ENCODE measurements at regions not wholly inside any gene's neighbourhood (a gene's known extent, or its start where the extent isn't known, plus 50 kb on each side); places are given as distances from the start of the nearest gene placed in this dataset.
A peak's percentile ranks its signal among the peaks of the same experiment; 100 is the strongest.

DNA sequence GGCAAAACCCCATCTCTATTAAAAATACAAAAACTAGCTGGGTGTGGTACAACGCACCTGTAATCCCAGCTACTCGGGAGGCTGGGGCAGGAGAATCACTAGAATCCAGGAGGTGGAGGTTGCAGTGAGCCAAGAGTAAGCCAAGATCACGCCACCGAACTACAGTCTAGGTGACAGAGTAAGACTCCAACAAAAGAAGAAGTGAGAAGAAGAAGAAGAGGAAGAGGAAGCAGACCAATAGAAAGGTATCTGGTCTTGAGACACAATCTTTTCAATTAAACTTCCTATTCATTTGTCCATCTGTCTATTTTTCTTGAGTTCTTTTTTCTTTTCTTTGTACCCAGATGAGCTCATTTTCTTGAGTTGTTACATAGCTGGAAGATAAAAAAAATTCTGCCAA is 55.7 kb upstream of the ACADM start:
- DNase-seq (ENCODE audit: low read depth): no peak

DNA sequence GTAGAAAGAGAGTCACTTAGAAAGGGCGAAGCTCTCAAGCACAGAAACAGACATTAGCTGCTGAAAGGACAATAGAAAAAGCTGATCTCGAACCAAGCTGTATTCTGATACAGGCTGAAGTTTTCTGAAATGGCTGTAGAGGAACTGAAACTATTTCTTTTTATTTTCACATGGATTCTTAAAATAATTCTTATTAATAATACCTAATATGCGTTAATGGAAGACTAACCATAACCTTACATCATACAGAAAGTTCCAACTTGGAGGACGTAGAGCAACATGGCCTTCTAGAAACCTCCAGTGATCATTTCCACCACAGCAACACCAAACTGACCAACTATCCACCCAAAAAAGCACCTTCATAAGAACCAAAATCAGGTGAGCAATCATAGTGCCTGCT is 52.8 kb upstream of the ACADM start:
- no peak for DNase-seq (ENCODE audit: low read depth)

DNA sequence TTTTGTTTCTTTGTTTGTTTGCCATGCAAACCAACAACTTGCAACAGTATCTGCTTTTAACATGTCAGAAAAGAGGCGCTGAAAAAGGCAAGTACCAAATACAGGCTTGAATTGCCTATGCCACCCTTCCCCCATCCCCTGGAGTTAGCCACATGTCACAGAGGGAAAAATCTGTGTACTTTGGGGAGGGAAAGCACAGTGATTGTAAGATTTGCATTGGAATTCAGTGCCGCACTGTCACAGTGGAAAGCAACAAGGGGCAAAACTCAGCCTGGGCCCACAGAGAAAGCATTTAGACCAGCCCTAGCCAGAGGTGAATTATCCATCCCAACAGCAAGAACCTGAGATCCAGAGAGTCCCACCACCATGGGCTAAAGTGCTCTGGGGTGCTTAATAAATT is 52.4 kb upstream of the ACADM start:
- no peak for DNase-seq (ENCODE audit: low read depth)

DNA sequence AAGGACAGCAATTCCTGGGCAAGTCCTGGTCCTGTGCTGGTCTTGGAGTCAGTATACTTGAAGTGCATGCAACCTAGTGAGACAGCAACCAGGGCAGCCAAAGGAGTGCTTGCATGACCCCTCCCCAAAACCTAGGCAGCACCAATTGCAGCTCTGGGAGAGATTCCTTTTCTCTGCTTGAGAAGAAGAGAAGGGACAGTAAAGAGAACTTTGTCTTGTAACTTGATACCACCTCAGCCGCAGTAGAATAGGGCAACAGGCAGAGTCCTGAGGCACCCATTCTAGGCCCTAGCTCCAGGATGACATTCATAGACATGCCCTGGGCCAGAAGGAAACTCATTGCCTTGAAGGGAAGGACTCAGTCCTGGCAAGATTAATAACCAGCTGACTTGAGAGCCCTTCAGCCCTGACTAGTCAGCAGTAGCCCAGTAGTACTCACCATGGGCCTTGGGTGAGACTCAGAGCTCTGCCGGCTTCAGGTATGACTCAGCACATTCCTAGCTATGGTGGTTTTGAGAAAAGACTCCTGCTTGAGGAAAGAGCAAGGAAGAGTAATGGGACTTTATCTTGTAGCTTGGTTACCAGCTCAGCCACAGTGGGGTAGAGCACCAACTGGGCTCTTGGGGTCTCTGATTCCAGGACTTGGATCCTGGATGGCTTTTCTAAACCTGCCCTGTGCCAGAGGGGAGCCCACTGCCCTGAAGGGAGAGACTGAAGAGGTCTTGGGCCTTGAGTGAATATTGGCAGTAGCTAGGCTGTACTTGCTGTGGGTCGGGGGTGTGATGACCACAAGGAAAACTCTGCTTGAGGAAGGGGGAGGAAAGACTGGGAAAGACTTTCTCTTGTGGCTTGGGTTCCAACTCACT is 51.7 kb upstream of the ACADM start:
- DNase-seq (ENCODE audit: low read depth): peak; percentile 5

DNA sequence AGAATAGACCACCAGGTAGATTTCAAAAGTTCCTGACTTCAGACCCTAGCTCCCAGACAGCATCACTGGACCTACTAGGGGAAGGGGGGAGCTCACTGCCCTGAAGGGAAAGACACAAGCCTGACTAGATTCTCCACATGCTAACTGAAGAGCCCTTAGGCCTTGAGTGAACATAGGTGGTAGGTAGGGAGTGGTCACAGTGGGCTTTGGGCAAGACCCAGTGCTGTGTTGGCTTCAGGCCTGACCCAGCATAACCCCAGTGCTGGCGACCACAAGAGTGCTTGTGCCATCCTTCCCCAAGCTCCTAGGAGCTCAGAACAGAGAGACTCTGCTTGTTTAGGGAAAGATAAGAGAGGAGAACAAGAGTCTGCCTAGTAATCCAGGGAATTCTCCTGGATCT is 51.1 kb upstream of the ACADM start:
- no peak for DNase-seq (ENCODE audit: low read depth)

DNA sequence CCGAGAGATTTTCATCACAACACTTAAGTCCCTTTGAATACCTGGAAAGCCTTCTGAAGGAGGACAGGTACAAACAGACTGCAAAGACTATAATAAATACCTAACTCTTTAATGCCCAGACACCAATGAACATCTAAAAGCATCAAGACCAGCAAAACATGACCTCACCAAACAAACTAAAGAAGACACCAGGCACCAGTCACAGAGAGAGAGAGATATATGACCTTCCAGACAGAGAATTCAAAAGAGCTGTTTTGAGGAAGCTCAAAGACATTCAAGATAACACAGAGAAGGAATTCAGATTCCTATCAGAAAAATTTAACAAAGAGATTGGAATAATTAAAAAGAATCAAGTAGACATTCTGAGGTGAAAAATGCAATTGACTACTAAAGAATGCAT is 50.6 kb upstream of the ACADM start:
- DNase-seq (ENCODE audit: low read depth): no peak

Measured in fibroblast of the conjunctiva (primary cell).